ENCODE measurements at regions not wholly inside any gene's neighbourhood (a gene's known extent, or its start where the extent isn't known, plus 50 kb on each side); places are given as distances from the start of the nearest gene placed in this dataset.

DNA sequence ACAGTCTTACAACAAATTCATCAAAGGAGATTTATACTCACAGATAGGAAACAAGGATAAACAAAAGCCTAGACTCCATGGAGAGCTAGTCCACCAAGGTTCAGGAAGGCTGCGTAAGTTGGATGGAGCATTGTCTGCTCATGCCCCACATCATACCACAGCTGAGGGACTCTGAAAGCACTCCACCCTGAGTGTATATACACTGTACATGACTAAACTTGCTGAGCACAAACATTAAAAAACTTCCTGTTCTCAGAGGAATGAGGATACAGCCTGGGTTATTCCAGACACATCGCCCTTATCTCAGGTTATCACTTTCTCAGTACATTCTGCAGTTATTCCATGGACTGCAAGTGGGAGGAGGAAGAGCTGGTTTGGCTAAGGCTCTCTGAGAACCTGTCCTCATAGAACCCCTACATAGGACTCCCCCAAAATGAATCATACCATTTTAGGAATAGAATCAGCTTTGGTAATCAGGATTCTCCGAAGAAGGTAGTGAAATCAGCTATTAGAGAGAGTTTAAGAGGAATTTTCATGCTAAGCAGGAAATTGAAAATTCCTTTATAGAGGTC lies 58.0 kb upstream of the PRMT6 start:
- Mint-ChIP-seq H3K27me3 (no peaks in the 10 kb centered on the region), H3K4me1 (no peaks in the 10 kb centered on the region), H3K27ac (no peak overlapping the region), H3K9me3 (no peaks in the 10 kb centered on the region), H3K4me3 (no peak overlapping the region), H3K36me3 (ENCODE audit: low read depth) (no peaks in the 10 kb centered on the region)
- intact Hi-C loops (cut with micrococcal nuclease): no loop called here
- no peak for DNase-seq

DNA sequence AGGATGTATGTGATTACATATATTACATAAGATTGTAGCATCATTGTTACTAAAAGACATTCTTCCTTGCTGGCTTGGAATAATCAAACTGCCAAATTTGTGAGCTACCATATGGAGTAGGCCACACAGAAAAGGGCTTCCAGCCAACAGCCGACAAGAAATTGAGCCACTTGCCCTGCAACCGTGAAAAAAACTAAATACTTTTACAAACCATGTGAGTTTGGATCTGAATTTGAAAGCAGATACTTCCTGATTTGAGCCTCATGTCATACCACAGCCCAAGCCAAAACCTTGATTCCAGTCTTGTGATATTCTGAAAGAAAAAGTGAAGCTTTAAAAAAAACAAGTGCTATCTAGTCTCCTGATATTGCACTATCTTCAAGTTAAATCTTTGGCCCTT lies 55.6 kb upstream of the PRMT6 start:
- H3K4me1 Mint-ChIP-seq: no peaks in the 10 kb centered on the region
- no peak overlapping the region for H3K27ac Mint-ChIP-seq
- DNase-seq: no peak
- no peaks in the 10 kb centered on the region for H3K9me3 Mint-ChIP-seq
- no peak overlapping the region for H3K4me3 Mint-ChIP-seq
- H3K27me3 Mint-ChIP-seq: no peaks in the 10 kb centered on the region
- H3K36me3 Mint-ChIP-seq (ENCODE audit: low read depth): no peaks in the 10 kb centered on the region
- intact Hi-C loops (cut with micrococcal nuclease): no loop called here

DNA sequence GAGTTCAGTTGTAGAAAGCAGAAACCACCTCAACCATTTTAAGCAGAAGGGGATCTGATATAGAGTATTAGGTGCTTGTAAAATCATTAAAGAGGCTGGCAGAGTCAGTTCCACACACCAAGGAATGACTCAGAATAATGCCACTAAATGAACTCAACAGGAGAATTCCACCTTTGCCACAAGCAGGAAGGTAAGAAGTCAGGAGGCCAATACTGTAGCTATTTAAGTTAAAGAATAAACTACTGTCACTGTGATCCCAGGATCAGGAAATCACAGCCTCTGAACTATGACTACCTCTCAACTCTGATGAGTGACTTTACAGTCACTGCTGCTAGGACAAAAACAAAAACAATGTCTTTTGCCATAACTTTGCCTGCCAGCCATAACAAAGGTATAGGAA lies 52.5 kb upstream of the PRMT6 start:
- H3K27me3 Mint-ChIP-seq: no peaks in the 10 kb centered on the region
- intact Hi-C loops (cut with micrococcal nuclease): no loop called here
- H3K9me3 Mint-ChIP-seq: no peaks in the 10 kb centered on the region
- H3K4me3 Mint-ChIP-seq: no peak overlapping the region
- no peak for DNase-seq
- no peaks in the 10 kb centered on the region for H3K36me3 Mint-ChIP-seq (ENCODE audit: low read depth)
- no peak overlapping the region for H3K27ac Mint-ChIP-seq
- H3K4me1 Mint-ChIP-seq: no peaks in the 10 kb centered on the region

DNA sequence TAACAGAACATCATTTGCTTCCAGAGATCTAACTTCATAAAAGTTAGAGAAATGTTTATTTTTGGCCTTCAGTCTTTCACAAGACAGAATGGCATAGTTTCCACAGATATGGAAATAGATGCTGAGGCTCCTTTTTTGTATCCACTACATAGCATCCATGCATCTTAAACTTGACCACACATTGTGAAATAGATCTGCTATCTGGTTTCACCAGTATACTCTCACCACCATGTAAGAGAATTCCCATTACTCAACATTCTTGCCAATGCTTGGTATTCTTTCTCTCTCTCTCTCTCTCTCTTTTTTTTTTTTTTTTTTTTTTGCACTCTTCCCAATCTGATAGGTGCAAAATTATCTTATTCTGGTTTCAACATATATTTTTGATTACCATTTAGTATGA lies 52.1 kb upstream of the PRMT6 start:
- Mint-ChIP-seq H3K36me3 (ENCODE audit: low read depth) (no peaks in the 10 kb centered on the region), H3K4me3 (no peak overlapping the region), H3K9me3 (no peaks in the 10 kb centered on the region), H3K4me1 (no peaks in the 10 kb centered on the region), H3K27me3 (no peaks in the 10 kb centered on the region), H3K27ac (no peak overlapping the region)
- DNase-seq: no peak
- intact Hi-C loops (cut with micrococcal nuclease): no loop called here

All from activated CD4-positive, alpha-beta T cell treated with anti-CD3 and anti-CD28 coated beads, Interleukin-2, amount 10 ng/mL, durations not matched to agents 24 days and 14 days (primary cell).